Mesodermal cell (in vitro differentiated cells): ENCODE measurements at regions not wholly inside any gene's neighbourhood (a gene's known extent, or its start where the extent isn't known, plus 50 kb on each side); places are given as distances from the start of the nearest gene placed in this dataset.
"Not testable (repeated sequence)": the region's sequence is repeated elsewhere in the genome, so short reads cannot be mapped to it uniquely, and the experiment has no call there.

Experiments used
- H3K27ac ChIP-seq: 2 replicates; pipeline ENCODE4 v1.7.0; 2013; ENCODE audit warnings: mild to moderate bottlenecking, low read depth, low read length, moderate library complexity; ENCODE audit not compliant: severe bottlenecking
- H3K36me3 ChIP-seq: 2 replicates; pipeline ENCODE4 v1.7.1; 2013; ENCODE audit warnings: mild to moderate bottlenecking, low read length, moderate library complexity; ENCODE audit not compliant: control insufficient read depth, insufficient read depth
- H3K4me1 ChIP-seq: one replicate; pipeline ENCODE4 v1.7.1; 2013; ENCODE audit warnings: mild to moderate bottlenecking, low read length; ENCODE audit not compliant: insufficient read depth, control insufficient read depth, poor library complexity, severe bottlenecking
- H3K4me3 ChIP-seq: 2 replicates; pipeline ENCODE4 v1.7.0; 2013; ENCODE audit warnings: low read length, control low read depth, mild to moderate bottlenecking; ENCODE audit not compliant: insufficient read depth, poor library complexity, severe bottlenecking; ENCODE audit errors: extremely low read depth
- H3K9me3 ChIP-seq: 2 replicates; pipeline ENCODE4 v1.7.1; 2013; ENCODE audit warnings: mild to moderate bottlenecking, low read length, moderate library complexity; ENCODE audit not compliant: control insufficient read depth
- WGBS, 2 experiments: methylation state at CpG; one replicate each; pipeline ENCODE4 v1.1.5; 2013; ENCODE audit warnings: missing lambda C conversion rate in 2 of 2; ENCODE audit not compliant: insufficient coverage in 2 of 2; 5-methylcytosine and 5-hydroxymethylcytosine counted together

GRCh38 chr5:106306313-106307028 is 1364.3 kb downstream of the EFNA5 start:
- Histone ChIP-seq H3K9me3 (no peaks in the 10 kb centered on the region), H3K36me3 (no peaks in the 10 kb centered on the region), H3K4me1 (no peaks in the 10 kb centered on the region), H3K4me3 (no peak overlapping the region), H3K27ac (no peak overlapping the region)
- 69 to 79% methylated on average over 4 of the region's 4 CpGs for WGBS, 2 experiments

DNA sequence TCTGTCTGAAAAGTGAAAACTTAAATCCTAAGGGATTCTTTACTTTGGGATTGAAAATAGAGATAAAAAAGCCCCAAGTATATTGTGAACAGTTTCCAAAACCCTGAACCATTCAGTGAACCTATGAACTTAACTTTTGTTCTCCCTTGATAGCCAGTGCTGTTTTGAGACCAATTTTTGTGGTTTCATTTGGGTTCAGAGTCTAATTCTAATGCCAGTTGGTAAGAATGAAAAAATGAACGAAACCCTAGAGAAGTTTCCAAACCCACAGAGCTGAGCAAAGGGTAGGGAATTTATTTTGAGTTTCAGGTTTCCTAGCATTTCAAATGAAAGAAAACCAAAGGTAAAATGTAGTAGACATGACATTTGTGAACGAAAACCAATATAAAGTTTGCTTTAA is 1366.8 kb downstream of the EFNA5 start:
- WGBS, 2 experiments: 89 to 100% methylated on average over 1 to 2 of the region's 2 CpGs
- Histone ChIP-seq H3K36me3 (no peaks in the 10 kb centered on the region), H3K9me3 (no peaks in the 10 kb centered on the region), H3K27ac (no peak overlapping the region), H3K4me3 (no peak overlapping the region), H3K4me1 (no peaks in the 10 kb centered on the region)

GRCh38 chr5:106292654-106293053 is 1378.1 kb downstream of the EFNA5 start:
- no peaks in the 10 kb centered on the region for H3K36me3 ChIP-seq
- 60% methylated on average over 1 of the region's 2 CpGs; no CpG with 5 or more reads in 1 of the 2 experiments for WGBS, 2 experiments
- no peaks in the 10 kb centered on the region for H3K9me3 ChIP-seq
- H3K27ac ChIP-seq: no peak overlapping the region
- H3K4me3 ChIP-seq: no peak overlapping the region
- H3K4me1 ChIP-seq: no peaks in the 10 kb centered on the region

- Histone ChIP-seq H3K27ac (no peak overlapping the region), H3K4me3 (no peak overlapping the region), H3K36me3 (no peaks in the 10 kb centered on the region), H3K9me3 (no peaks in the 10 kb centered on the region), H3K4me1 (no peaks in the 10 kb centered on the region)
- WGBS, 2 experiments: no CpG with 5 or more reads among the region's 1 CpG
Observed at GRCh38 chr5:106290841-106291240, 1379.9 kb downstream of the EFNA5 start.

DNA sequence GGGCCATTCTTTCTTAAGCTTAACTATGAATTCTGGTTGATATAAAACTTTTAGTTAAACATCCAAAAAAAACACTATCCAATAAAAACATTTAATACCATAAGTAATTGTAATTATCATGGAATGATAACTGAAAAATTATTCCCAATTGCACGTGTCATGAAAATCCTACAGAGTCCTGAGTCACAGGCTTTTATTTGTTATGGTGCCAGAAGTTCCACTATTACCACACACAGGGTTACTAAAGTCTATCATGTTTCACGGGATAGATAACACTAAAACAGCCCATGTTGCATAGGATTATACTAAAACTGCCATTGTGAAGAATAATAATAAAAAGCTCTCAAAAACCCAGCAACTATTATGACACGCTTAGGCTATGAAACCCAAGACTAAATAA is 1381.8 kb downstream of the EFNA5 start:
- Histone ChIP-seq H3K4me1 (no peaks in the 10 kb centered on the region), H3K4me3 (no peak overlapping the region), H3K36me3 (no peaks in the 10 kb centered on the region), H3K27ac (no peak overlapping the region), H3K9me3 (no peaks in the 10 kb centered on the region)
- WGBS, 2 experiments: 100% methylated on average over 1 of the region's 3 CpGs; no CpG with 5 or more reads in 1 of the 2 experiments

DNA sequence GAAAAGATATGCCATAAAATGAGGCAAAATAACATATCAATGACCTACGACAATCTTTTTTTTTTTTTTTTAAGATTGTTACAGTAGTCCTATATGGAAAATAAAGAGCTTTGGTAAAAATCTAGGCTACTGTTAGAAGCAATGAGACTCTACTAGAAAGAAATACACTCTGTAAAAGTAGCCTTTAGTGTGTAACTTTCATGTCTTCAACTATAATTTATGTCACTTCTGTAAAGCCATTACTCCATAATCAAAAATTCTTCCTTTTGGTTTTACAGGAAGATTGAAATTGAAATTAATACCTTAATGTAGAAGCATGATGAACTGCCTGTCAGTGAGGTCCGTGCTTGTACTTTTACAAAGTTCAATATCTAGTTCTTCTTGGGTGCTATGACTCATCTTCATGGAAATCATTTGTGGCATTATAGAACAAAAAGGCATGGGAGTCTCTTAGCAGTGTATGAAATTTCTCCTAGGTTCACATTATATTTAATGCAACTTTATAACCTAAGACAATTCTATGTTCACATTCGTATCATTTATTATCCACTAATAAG is 1393.1 kb downstream of the EFNA5 start:
- Histone ChIP-seq H3K9me3 (no peaks in the 10 kb centered on the region), H3K4me1 (no peaks in the 10 kb centered on the region), H3K36me3 (no peaks in the 10 kb centered on the region), H3K27ac (no peak overlapping the region), H3K4me3 (no peak overlapping the region)
- 100% methylated on average over 1 of the region's 3 CpGs; no CpG with 5 or more reads in 1 of the 2 experiments for WGBS, 2 experiments

DNA sequence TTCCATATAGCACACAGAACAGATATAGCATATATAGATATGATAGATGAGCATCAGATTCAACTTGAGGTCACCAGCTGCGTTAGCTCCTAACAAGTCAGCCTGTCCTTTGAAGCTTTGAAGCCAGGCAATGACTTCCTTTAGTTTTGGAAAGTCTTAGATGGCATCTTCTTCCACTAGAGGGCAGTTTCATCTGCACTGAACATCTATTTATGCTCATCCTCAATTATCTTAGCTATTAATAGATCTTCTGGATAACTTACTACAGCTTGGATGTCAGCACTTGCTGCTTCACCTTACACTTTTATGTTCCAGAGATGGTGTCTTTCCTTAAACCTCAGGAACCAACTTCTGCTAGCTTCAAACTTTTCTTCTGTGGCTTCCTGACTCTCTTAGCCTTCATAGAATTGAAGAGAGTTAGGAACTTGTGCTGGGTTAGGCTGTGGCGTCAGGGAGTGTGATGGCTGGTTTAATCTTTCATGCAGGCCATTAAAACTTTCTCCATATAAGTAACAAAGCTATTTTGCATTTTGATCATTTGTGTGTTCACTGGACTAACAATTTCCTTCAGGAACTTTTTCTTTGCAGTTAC is 1401.4 kb downstream of the EFNA5 start:
- no peaks in the 10 kb centered on the region for H3K4me1 ChIP-seq
- no peak overlapping the region for H3K27ac ChIP-seq
- H3K4me3 ChIP-seq: no peak overlapping the region
- H3K36me3 ChIP-seq: no peaks in the 10 kb centered on the region
- WGBS, 2 experiments: 89 to 100% methylated on average over 1 of the region's 2 CpGs
- H3K9me3 ChIP-seq: no peaks in the 10 kb centered on the region

GRCh38 chr5:106267256-106267655 is 1403.5 kb downstream of the EFNA5 start:
- H3K27ac ChIP-seq: no peak overlapping the region
- WGBS, 2 experiments: no CpG with 5 or more reads among the region's 3 CpGs
- H3K9me3 ChIP-seq: no peaks in the 10 kb centered on the region
- no peaks in the 10 kb centered on the region for H3K4me1 ChIP-seq
- H3K4me3 ChIP-seq: no peak overlapping the region
- H3K36me3 ChIP-seq: no peaks in the 10 kb centered on the region

- Histone ChIP-seq H3K4me3 (no peak overlapping the region), H3K36me3 (no peaks in the 10 kb centered on the region), H3K27ac (no peak overlapping the region)
Observed at GRCh38 chr5:106262395-106262794, 1408.3 kb downstream of the EFNA5 start.

GRCh38 chr5:106259431-106260090 is 1411.2 kb downstream of the EFNA5 start:
- not testable (repeated sequence) for H3K27ac ChIP-seq, H3K36me3 ChIP-seq, H3K9me3 ChIP-seq, H3K4me1 ChIP-seq, H3K4me3 ChIP-seq
- 58 to 62% methylated on average over 5 to 6 of the region's 11 CpGs for WGBS, 2 experiments

More at GRCh38 chr5:106262395-106262794, 1408.3 kb downstream of the EFNA5 start:
- Histone ChIP-seq H3K9me3 (no peaks in the 10 kb centered on the region), H3K4me1 (peaks cover 3% of the 10 kb centered on the region)
